ENCODE measurements at regions not wholly inside any gene's neighbourhood (a gene's known extent, or its start where the extent isn't known, plus 50 kb on each side); places are given as distances from the start of the nearest gene placed in this dataset.

DNA sequence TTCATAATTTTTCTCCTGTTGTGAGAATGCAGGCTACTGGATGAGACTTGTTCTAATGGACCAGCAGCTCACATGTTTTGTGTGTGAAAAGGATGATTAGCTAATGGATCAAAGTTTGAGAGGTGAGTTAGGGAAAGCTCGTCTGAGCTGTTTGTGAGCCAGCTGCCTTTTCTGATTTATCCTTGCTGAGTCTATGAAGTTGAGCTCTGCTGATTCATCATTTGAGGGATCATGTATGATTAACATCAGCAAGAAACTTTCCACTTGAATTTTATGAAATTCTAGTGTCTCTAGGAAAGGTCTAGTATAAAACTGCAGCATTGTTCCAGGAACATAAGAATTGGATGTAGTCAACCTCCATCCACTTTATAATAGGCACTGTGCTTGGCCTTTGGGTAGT lies 698.7 kb downstream of the NTRK3 start (continued):
- TF ChIP-seq, protein P1, sequence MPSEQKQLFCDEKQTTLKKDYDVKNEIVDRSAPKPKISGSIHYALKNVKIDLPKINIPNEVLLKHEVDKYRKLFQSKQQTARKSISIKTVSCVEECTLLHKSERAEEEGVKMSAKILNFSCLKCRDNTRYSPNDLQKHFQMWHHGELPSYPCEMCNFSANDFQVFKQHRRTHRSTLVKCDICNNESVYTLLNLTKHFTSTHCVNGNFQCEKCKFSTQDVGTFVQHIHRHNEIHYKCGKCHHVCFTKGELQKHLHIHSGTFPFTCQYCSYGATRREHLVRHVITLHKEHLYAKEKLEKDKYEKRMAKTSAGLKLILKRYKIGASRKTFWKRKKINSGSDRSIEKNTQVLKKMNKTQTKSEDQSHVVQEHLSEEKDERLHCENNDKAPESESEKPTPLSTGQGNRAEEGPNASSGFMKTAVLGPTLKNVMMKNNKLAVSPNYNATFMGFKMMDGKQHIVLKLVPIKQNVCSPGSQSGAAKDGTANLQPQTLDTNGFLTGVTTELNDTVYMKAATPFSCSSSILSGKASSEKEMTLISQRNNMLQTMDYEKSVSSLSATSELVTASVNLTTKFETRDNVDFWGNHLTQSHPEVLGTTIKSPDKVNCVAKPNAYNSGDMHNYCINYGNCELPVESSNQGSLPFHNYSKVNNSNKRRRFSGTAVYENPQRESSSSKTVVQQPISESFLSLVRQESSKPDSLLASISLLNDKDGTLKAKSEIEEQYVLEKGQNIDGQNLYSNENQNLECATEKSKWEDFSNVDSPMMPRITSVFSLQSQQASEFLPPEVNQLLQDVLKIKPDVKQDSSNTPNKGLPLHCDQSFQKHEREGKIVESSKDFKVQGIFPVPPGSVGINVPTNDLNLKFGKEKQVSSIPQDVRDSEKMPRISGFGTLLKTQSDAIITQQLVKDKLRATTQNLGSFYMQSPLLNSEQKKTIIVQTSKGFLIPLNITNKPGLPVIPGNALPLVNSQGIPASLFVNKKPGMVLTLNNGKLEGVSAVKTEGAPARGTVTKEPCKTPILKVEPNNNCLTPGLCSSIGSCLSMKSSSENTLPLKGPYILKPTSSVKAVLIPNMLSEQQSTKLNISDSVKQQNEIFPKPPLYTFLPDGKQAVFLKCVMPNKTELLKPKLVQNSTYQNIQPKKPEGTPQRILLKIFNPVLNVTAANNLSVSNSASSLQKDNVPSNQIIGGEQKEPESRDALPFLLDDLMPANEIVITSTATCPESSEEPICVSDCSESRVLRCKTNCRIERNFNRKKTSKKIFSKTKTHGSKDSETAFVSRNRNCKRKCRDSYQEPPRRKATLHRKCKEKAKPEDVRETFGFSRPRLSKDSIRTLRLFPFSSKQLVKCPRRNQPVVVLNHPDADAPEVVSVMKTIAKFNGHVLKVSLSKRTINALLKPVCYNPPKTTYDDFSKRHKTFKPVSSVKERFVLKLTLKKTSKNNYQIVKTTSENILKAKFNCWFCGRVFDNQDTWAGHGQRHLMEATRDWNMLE (tag by site-specific recombination; conservative IDR thresholded peaks at IDR 0.05; ENCODE audit: low read depth): no peak
- TF ChIP-seq, protein P2, sequence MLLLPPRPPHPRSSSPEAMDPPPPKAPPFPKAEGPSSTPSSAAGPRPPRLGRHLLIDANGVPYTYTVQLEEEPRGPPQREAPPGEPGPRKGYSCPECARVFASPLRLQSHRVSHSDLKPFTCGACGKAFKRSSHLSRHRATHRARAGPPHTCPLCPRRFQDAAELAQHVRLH (tag by site-specific recombination; IDR thresholded peaks at IDR 0.05): no peak
- TF ChIP-seq ZNF558 (tag by site-specific recombination; IDR thresholded peaks at IDR 0.05) (no peak), ZNF423 (tag by site-specific recombination; IDR thresholded peaks at IDR 0.05) (no peak), ZEB2 (tag by site-specific recombination; IDR thresholded peaks at IDR 0.05) (no peak), HOXD13 (CRISPR knock-in tag; IDR thresholded peaks at IDR 0.05; ENCODE audit: borderline replicate concordance) (no peak)
- TF ChIP-seq, protein P3, sequence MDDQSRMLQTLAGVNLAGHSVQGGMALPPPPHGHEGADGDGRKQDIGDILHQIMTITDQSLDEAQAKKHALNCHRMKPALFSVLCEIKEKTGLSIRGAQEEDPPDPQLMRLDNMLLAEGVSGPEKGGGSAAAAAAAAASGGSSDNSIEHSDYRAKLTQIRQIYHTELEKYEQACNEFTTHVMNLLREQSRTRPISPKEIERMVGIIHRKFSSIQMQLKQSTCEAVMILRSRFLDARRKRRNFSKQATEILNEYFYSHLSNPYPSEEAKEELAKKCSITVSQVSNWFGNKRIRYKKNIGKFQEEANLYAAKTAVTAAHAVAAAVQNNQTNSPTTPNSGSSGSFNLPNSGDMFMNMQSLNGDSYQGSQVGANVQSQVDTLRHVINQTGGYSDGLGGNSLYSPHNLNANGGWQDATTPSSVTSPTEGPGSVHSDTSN (CRISPR knock-in tag; IDR thresholded peaks at IDR 0.05): no peak

DNA sequence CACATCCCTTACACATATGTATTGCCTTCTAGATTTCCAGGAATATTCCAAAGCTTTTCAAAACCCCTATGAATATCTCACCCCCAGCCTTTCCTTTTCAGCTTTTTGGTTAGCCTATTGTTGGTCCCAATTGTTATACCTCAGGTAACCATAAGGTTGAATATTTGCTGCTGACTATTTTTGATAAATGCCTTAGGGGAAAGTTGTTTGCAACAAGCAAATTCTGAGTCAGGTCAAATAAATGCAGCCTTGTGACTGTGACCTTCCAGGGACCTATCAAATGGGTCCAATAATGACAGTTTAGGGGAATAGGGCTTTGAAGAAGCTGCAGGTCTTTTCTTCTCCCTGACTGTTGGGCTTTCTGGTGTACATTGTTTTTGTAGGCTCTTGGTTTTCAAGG lies 699.7 kb downstream of the NTRK3 start:
- Histone ChIP-seq H3K9me3 (ENCODE audit: control insufficient read depth, insufficient read depth, low read depth, low read length) (no peaks in the 10 kb centered on the region; the same call in 1 of the 2 replicates), H3K27ac (ENCODE audit: extremely low read depth, low read depth, low read length) (no peak overlapping the region), H3K4me3 (ENCODE audit: low read depth, low read length) (no peak overlapping the region), H3K36me3 (ENCODE audit: control insufficient read depth in 2 of 2, insufficient read depth in 1 of 2, low read length in 2 of 2) (no peaks in the 10 kb centered on the region), H3K4me1 (ENCODE audit: control insufficient read depth, insufficient read depth, low read length) (0 out of 2 replicates have a peak, but pooled peaks cover 2% of the 10 kb centered on the region)
- ChIA-PET CTCF (interaction anchor here (0.6 to 1.5 kb wide), 2 partner anchors 9 to 13 kb away, joined by 5 to 7 read pairs; no protein-coding TSS in a partner anchor), POLR2A (no interaction called here)
- no peak for TF ChIP-seq GFI1B (tag by site-specific recombination; IDR thresholded peaks at IDR 0.05)
- no peak for TF ChIP-seq ZNF335 (tag by site-specific recombination; conservative IDR thresholded peaks at IDR 0.05)
- no peak for TF ChIP-seq ZNF211 (tag by site-specific recombination; IDR thresholded peaks at IDR 0.05; ENCODE audit: low read depth)
- TF ChIP-seq ZEB2 (tag by site-specific recombination; IDR thresholded peaks at IDR 0.05): no peak
- no peak for TF ChIP-seq ZNF48 (tag by site-specific recombination; IDR thresholded peaks at IDR 0.05)
- TF ChIP-seq ZNF473 (tag by site-specific recombination; IDR thresholded peaks at IDR 0.05): no peak
- no peak for TF ChIP-seq YY2 (tag by site-specific recombination; IDR thresholded peaks at IDR 0.05)
- TF ChIP-seq, protein P4, sequence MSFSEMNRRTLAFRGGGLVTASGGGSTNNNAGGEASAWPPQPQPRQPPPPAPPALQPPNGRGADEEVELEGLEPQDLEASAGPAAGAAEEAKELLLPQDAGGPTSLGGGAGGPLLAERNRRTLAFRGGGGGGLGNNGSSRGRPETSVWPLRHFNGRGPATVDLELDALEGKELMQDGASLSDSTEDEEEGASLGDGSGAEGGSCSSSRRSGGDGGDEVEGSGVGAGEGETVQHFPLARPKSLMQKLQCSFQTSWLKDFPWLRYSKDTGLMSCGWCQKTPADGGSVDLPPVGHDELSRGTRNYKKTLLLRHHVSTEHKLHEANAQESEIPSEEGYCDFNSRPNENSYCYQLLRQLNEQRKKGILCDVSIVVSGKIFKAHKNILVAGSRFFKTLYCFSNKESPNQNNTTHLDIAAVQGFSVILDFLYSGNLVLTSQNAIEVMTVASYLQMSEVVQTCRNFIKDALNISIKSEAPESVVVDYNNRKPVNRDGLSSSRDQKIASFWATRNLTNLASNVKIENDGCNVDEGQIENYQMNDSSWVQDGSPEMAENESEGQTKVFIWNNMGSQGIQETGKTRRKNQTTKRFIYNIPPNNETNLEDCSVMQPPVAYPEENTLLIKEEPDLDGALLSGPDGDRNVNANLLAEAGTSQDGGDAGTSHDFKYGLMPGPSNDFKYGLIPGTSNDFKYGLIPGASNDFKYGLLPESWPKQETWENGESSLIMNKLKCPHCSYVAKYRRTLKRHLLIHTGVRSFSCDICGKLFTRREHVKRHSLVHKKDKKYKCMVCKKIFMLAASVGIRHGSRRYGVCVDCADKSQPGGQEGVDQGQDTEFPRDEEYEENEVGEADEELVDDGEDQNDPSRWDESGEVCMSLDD (tag by site-specific recombination; IDR thresholded peaks at IDR 0.05): no peak
- TF ChIP-seq ZNF792 (tag by site-specific recombination; IDR thresholded peaks at IDR 0.05): no peak
- TF ChIP-seq, protein P5, sequence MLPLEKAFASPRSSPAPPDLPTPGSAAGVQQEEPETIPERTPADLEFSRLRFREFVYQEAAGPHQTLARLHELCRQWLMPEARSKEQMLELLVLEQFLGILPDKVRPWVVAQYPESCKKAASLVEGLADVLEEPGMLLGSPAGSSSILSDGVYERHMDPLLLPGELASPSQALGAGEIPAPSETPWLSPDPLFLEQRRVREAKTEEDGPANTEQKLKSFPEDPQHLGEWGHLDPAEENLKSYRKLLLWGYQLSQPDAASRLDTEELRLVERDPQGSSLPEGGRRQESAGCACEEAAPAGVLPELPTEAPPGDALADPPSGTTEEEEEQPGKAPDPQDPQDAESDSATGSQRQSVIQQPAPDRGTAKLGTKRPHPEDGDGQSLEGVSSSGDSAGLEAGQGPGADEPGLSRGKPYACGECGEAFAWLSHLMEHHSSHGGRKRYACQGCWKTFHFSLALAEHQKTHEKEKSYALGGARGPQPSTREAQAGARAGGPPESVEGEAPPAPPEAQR (tag by site-specific recombination; IDR thresholded peaks at IDR 0.05): no peak
- no peak for TF ChIP-seq KLF7 (tag by site-specific recombination; IDR thresholded peaks at IDR 0.05; ENCODE audit: borderline replicate concordance)
- TF ChIP-seq, protein P6, sequence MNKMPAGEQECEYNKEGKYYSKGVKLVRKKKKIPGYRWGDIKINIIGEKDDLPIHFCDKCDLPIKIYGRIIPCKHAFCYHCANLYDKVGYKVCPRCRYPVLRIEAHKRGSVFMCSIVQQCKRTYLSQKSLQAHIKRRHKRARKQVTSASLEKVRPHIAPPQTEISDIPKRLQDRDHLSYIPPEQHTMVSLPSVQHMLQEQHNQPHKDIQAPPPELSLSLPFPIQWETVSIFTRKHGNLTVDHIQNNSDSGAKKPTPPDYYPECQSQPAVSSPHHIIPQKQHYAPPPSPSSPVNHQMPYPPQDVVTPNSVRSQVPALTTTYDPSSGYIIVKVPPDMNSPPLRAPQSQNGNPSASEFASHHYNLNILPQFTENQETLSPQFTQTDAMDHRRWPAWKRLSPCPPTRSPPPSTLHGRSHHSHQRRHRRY (tag by site-specific recombination; IDR thresholded peaks at IDR 0.05): no peak
- TF ChIP-seq GLI4 (tag by site-specific recombination; IDR thresholded peaks at IDR 0.05): no peak
- TF ChIP-seq, protein P7, sequence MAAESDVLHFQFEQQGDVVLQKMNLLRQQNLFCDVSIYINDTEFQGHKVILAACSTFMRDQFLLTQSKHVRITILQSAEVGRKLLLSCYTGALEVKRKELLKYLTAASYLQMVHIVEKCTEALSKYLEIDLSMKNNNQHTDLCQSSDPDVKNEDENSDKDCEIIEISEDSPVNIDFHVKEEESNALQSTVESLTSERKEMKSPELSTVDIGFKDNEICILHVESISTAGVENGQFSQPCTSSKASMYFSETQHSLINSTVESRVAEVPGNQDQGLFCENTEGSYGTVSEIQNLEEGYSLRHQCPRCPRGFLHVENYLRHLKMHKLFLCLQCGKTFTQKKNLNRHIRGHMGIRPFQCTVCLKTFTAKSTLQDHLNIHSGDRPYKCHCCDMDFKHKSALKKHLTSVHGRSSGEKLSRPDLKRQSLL (tag by site-specific recombination; IDR thresholded peaks at IDR 0.05): no peak
- no peak for TF ChIP-seq ZNF121 (tag by site-specific recombination; IDR thresholded peaks at IDR 0.05)
- no peak for TF ChIP-seq ZNF239 (tag by site-specific recombination; IDR thresholded peaks at IDR 0.05)
- no peak for TF ChIP-seq ZSCAN30 (tag by site-specific recombination; IDR thresholded peaks at IDR 0.05)
- TF ChIP-seq ZNF391 (tag by site-specific recombination; IDR thresholded peaks at IDR 0.05; ENCODE audit: borderline replicate concordance, low read depth): no peak
